Effector CD4-positive, alpha-beta T cell (primary cell): ENCODE measurements at regions not wholly inside any gene's neighbourhood (a gene's known extent, or its start where the extent isn't known, plus 50 kb on each side); places are given as distances from the start of the nearest gene placed in this dataset.

Experiments used
- DNase-seq: peaks from one replicate; pipeline ENCODE4 v3.0.0-alpha.2; 2020

- no peak for DNase-seq
Measured at GRCh38 chr13:22461854-22462490, 718.8 kb upstream of the SGCG start.

GRCh38 chr13:22463089-22463488, 717.7 kb upstream of the SGCG start:
- DNase-seq: no peak

GRCh38 chr13:22468045-22468444, 712.7 kb upstream of the SGCG start:
- DNase-seq: no peak

DNA sequence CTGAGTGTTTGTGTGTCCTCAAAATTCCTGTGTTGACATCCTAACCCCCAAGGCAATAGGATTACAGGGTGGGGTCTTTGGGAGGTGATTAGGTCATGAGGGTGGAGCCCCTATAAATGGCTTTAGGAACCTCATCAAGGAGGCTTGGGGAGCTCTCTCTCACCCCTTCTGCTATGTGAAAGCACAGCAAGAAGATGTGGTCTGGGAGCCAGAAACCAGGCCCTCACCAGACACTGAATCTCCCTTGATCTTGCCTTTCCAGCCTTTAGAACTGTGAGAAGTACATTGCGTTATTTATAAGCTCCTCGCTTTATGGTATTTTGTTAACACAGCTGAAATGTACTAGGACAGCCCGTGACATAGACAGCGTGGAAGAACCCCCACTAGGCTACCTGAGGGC, 712.0 kb upstream of the SGCG start:
- no peak for DNase-seq

- no peak for DNase-seq
Measured at GRCh38 chr13:22469452-22469851, 711.3 kb upstream of the SGCG start.

DNA sequence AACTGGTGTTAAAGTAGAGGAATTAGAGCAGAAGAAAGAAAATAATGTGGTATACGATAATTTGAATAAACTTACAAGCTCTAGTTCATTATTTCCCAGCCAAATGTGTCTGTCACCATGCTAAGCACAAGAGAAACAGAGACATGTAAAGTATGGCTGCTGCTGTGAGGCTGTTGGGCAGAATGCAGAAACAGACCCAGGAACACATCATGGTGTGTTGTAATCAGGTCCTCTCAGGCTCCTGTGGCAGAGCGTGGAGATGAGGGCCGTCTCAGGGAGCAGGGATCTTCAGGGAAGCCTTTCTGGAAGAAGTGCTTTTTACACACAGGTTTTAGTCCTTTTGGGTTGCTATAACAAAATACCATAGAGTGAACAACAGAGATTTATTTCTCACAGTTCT, 710.7 kb upstream of the SGCG start:
- DNase-seq: no peak

- no peak for DNase-seq
Measured at GRCh38 chr13:22482496-22483000, 698.2 kb upstream of the SGCG start.

- DNase-seq: no peak
Measured at GRCh38 chr13:22483276-22483675, 697.5 kb upstream of the SGCG start.

GRCh38 chr13:22486490-22486889, 694.3 kb upstream of the SGCG start:
- no peak for DNase-seq

DNA sequence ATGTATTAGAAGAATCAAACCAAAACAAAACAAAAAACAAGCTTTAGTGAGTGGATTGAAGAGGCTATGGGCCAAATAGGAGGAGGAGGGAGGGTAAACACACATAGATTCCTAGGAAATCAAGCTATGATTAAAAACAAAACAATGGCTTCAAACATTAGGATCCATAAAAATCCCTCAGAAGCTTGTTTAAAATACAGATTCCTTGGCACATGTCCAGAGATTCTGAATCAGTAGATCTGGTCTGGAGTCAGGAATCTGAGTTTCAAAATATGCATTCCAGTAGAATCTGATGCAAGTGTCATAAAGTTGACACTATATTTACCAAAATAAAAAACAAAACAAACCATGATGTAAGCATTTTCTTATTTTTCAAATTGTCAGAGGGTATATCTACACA, 692.8 kb upstream of the SGCG start:
- no peak for DNase-seq

DNA sequence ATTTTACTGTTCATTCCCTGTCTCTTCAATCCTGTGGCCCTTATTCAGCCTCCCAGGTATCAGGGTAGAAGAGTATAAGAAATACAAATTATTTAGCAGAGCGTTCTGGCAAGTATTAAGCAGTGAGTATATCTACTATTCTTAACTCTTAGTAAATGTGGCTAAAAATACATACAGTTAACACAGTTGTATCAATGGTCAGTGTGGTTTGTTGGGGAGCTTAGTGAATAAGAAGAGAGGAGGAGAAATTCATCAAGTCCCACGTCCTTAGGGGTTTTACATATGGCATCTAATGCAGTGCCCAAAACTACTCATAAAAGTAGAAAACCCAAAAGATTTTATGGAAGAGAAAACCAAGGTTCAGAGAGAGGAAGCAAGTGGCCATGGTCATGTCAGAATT, 691.0 kb upstream of the SGCG start:
- no peak for DNase-seq

DNA sequence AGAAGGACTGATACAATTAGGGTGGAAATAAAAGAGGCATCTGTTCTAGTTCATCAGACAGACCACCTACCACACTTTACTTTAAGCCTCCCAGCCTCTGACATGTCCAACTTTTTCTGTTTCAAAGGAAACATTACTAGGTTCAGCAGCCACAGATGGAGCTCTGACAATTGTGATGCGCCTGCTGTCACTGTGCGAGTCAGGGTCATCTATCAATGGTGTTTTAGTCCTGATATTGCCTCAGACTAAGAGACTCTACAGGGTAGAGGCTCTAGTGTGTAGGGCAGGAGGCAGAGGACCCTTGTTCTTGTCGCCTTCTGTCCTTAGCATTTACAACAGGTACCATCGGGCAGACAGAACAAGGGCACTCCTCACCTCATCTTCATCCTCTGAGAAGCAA, 685.0 kb upstream of the SGCG start:
- DNase-seq: no peak

DNA sequence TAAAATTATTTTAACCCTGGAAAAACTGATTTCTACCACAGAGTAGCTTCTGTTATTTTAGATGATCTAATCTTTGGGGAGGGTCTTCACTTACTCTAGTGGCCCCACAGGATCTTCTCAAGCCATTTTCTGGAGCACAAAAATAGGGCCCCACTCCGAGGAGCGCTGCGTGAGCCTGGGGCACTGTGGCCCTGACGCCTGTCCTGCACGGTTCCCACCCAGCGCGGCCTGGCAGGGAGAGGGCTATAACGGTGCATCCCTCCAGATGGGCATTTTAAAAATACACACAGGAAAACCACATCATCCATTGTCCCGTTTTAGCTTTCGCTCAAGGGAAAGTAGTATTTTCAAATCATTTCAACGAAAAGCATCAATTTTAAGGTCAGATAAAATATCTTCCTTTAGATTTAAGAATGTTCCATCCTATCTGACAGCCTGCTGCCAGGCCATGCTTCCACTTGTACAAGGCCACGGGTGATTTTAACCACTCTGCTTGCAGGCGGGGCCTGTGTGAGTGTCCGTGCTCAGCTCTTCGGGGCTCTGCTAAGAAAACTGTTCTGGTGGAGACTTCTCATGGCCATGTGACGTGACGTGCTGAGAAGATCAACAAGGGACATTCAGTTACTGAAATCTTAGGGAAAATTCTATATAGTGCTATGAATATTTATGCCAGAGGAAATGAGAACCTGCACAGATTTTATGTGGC, 683.8 kb upstream of the SGCG start:
- DNase-seq: no peak

DNA sequence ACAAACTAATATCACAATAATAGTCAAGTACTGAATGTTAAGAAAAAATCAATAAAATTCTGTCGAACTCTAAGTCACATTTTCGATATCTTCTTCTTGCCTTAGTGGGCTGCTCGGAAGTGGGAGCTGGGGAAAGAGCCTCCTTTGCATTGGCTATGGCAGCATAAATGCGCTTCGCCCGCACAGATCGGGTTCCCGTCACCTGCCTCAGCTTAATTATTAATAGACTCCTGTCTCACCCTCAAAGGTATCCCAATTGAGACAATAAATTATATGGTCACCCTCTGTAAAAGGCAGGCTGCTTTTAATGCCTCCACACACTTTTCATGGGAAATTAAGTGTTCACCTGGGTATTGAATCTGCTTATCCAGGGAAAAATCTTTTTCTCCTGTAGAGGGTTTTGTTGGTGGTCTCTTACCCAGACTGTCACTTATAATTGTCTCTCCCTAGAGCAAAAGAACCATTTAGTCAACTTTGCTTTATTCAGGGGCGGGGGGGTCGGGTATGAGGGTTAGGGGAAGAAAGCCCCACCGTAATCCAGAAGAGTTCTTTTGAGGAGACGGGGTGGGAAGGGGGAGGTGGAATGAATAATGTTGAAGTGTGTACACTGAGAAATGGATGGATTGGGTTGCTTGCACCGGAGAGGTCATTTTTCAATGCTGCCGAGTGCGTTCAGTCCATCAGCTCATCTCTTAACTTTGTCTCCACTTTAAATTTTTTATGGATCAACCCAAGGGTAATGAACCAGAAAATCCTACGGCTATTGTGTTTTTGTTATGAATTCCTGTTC, 682.6 kb upstream of the SGCG start:
- DNase-seq: no peak

DNA sequence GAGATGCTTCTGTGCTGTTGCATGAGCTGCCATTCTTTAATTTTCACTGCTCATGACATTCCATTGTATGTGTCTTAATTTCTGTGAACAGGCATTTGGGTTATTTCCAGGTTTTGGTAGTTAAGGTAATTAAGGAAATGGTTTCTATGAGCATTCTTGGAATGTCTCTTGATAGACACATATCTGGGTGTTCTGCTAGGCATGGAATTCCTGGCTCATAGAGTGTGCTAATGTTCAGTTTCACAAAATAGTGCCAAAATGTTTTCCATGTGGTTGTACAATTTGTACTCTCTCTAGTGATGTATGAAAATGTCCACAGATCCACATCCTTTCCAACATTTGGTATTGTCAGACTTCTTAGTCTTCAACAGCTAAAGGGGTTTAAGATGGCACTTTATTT, 680.9 kb upstream of the SGCG start:
- no peak for DNase-seq

DNA sequence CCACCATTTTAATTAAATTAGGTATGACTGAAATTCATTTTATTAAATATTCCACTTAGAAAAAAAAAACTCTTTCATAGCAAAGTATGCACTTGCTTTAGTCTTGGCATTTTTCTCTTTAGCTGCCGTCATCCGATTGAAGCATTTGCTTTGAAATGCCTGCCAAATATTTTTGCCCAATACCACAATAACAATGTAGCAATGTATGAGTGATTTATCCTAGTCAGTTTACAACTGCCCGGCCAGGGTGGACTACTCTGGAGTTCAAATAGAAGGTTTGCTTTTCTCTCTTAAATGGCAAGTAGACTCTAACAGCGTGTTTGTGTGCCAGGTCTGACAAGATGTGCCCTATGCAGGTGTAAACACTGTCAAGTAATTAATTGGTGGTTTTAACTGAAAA, 675.3 kb upstream of the SGCG start:
- no peak for DNase-seq

- no peak for DNase-seq
Measured at GRCh38 chr13:22506096-22506691, 674.6 kb upstream of the SGCG start.

DNA sequence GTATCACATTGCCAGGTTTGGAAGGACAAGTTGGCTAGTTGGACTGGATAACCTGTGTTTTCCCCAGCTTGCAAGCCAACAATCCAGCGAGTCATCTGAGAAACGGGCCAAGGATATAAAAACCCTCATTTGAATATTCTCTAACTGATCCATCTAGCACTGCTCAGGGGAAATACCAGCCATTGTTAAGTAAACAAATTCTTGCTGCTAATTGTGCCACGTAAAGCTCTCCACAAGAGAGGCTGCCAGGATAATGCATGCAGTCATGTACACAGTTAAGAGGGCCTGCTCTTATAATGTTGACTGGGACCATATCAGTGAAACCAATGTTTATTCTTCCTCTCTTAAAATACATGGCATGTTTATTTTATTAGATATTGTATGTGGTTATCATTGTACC, 663.2 kb upstream of the SGCG start:
- DNase-seq: no peak

DNA sequence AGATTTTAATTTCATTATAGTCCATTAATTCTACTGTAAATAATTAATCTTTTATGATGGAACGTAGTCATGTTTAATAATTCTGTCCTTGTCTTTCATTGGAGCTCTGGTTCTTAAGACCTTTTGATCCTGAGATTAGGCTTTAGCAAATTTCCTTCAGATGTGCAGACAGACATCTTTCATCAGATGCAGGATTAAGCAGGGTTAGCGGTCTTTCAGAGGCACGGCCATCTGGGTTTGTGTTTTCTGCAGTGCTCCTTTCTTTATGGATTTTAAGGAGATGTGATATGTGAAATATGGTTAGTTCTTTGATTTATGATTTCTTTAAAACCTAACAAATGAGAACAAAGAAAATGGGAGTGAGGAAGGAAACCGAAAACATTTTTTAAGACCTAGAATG, 643.9 kb upstream of the SGCG start:
- no peak for DNase-seq

DNA sequence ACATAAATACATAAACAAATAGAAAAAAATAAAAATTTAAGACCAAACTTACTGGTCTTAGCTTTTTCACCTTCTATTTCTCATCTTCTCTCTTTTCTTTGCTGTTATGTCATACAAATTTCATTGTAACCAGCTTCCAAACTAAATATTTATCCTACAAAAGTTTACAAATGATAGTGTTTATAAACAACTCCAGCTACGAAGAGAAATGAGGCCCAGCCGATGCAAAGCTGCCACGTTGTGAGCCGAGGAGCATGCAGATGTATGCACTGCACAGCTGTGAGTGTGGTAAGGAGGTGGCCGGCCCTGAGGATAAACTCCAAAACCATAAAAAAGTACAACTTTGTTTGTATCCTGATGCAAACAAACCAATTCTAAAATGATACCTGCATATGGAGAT, 642.4 kb upstream of the SGCG start:
- no peak for DNase-seq

DNA sequence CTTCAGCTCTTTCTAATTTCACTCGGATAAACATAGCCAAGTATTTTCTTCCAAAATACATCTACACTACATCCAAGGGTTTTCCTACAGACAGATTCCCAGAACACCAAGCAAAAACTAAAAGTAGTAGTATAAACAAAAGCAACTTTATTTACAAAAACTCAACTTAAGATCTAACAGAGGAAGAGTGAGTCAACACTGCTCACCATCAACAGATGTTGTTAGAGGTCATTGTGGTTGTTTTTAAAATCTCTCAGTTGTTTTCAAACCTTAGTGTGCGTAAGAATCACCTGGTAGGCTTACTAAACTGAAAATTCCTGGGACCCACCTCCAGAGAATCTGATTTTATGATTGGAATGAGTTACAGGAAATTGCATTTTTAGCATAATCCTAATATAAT, 631.7 kb upstream of the SGCG start:
- DNase-seq: no peak

GRCh38 chr13:22561581-22561980, 619.2 kb upstream of the SGCG start:
- DNase-seq: no peak

DNA sequence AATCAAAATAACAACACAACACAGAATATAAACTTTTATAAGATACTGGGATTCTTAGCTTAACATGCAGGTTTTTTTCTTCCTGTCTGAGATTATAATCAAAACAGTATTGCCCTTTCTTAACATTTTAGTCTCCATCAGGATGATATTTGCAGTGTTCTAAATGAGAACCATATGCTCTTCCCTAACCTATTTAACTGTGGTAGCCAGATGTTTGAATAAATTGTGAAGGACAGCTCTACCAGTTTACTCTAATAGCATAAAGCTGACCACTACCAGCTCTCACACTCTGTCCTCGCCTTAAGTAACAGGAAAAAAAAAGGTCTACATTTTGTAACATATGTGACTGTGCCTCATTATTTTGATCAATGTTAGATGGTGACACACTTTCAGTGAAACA, 618.7 kb upstream of the SGCG start:
- no peak for DNase-seq

GRCh38 chr13:22563272-22563671, 617.5 kb upstream of the SGCG start:
- DNase-seq: no peak
